ENCODE measurements at regions not wholly inside any gene's neighbourhood (a gene's known extent, or its start where the extent isn't known, plus 50 kb on each side); places are given as distances from the start of the nearest gene placed in this dataset.

- TF ChIP-seq POLR2A (IDR thresholded peaks at IDR 0.05) = no peak
- TF ChIP-seq, protein P1, sequence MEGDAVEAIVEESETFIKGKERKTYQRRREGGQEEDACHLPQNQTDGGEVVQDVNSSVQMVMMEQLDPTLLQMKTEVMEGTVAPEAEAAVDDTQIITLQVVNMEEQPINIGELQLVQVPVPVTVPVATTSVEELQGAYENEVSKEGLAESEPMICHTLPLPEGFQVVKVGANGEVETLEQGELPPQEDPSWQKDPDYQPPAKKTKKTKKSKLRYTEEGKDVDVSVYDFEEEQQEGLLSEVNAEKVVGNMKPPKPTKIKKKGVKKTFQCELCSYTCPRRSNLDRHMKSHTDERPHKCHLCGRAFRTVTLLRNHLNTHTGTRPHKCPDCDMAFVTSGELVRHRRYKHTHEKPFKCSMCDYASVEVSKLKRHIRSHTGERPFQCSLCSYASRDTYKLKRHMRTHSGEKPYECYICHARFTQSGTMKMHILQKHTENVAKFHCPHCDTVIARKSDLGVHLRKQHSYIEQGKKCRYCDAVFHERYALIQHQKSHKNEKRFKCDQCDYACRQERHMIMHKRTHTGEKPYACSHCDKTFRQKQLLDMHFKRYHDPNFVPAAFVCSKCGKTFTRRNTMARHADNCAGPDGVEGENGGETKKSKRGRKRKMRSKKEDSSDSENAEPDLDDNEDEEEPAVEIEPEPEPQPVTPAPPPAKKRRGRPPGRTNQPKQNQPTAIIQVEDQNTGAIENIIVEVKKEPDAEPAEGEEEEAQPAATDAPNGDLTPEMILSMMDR (IDR thresholded peaks at IDR 0.05) = no peak
Observed at GRCh38 chr13:90362707-90363106, 984.8 kb upstream of the MIR17HG start.
